Sigmoid colon (tissue), 4 donors: ENCODE measurements at regions not wholly inside any gene's neighbourhood (a gene's known extent, or its start where the extent isn't known, plus 50 kb on each side); places are given as distances from the start of the nearest gene placed in this dataset.

Experiments used
- CTCF ChIP-seq, 4 experiments: fragments of 450-650 bp in 3 of 4; fragments of 200-600 bp in 1 of 4; IDR thresholded peaks; one replicate each; pipeline ENCODE4 v1.5.1; 2016 to 2019; ENCODE audit warnings: antibody characterized with exemption in 4 of 4, mild to moderate bottlenecking in 3 of 4, moderate library complexity in 2 of 4
- EP300 ChIP-seq, 4 donors: sonication (generic); formaldehyde crosslinking; IDR thresholded peaks; one replicate each; pipeline ENCODE4 v1.6.1; 2017; ENCODE audit warnings: antibody characterized with exemption in 4 of 4
- POLR2A ChIP-seq, 2 donors: fragments of 450-650 bp; IDR thresholded peaks; one replicate each; pipeline ENCODE4 v1.6.1; 2016; ENCODE audit warnings: antibody characterized with exemption in 2 of 2, mild to moderate bottlenecking in 2 of 2, moderate library complexity in 2 of 2
- POLR2AphosphoS5 ChIP-seq, 4 donors: sonication (generic); formaldehyde crosslinking; IDR thresholded peaks; one replicate each; pipeline ENCODE4 v1.6.1; 2017; ENCODE audit warnings: antibody characterized with exemption in 4 of 4

DNA sequence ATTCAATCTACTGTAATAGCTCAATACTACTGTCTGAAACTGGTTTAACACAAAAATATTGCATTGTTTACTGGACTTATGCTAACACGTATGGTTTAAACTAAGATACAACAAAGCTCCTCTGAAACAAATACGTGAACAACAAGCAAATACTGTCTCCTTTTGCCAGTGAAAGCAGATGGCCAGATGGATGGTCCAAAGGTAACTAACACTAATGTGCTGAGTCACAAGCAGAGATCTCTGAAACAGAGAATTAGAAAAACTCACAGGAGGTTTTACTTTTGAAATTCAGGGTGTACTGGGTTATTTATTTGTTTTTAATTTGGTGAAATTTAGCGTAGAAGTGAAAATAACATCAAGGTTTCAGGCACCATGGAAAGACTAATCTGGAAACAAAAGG lies 124.3 kb upstream of the SOX4 start:
- no peak for TF ChIP-seq CTCF (IDR thresholded peaks at IDR 0.05)
- TF ChIP-seq EP300 (IDR thresholded peaks at IDR 0.05): no peak
- TF ChIP-seq POLR2A (IDR thresholded peaks at IDR 0.05): no peak
- no peak for TF ChIP-seq POLR2AphosphoS5 (IDR thresholded peaks at IDR 0.05)
